HG03439 (cell line): ENCODE measurements at regions not wholly inside any gene's neighbourhood (a gene's known extent, or its start where the extent isn't known, plus 50 kb on each side); places are given as distances from the start of the nearest gene placed in this dataset.
A peak's percentile ranks its signal among the peaks of the same experiment; 100 is the strongest.
"Not testable (repeated sequence)": the region's sequence is repeated elsewhere in the genome, so short reads cannot be mapped to it uniquely, and the experiment has no call there.

Source experiments
- ATAC-seq: cut with Tn5 transposase; IDR thresholded peaks from one replicate; pipeline ENCODE4 v1.9.1; 2021; ENCODE audit warnings: mild to moderate bottlenecking, moderate library complexity; ENCODE audit not compliant: unreplicated experiment

GRCh38 chr18:67145586-67146292, 370.8 kb downstream of the DSEL start:
- no peak for ATAC-seq

GRCh38 chr18:67144329-67144728, 372.2 kb downstream of the DSEL start:
- ATAC-seq: no peak

GRCh38 chr18:67143028-67143427, 373.5 kb downstream of the DSEL start:
- no peak for ATAC-seq

- no peak for ATAC-seq
These were observed 373.9 kb downstream of the DSEL start for GRCh38 chr18:67142604-67143003.

DNA sequence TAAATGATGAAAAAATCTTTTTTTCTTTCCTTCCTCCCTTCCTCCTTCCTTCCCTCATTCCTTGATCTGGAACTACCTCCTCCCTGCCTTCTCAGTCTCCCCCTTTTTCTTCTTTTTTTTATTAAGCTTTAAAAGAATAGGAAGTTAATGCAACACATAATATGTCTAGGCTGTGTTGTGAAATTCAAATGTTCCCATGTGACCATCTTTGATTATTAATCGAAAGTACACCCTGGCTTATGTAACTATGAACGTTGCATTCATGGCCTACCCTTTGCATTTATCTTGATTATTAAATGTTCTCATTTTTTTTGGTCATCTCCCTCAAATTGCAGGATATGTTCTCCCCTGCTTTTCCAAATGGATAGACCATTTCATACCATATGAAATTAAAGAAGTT, 376.0 kb downstream of the DSEL start:
- ATAC-seq: no peak

DNA sequence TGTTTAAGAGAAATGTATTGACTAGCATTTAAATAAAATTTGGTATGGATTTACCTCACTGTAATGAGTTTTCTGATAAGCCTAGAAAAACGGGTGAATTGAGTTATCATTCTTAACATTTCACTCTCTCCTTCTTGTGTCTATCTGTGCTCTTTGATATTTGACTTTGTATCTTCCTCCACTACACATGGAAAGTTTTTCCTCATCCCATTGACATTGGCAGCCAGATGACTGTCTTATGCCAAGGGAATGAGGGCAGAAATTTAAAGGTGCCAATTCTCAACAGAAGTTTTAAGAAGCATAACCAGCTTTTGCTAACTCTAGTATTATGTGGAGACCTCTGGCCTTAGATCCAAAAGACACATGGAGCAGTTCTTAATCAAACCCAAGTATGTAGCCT, 376.6 kb downstream of the DSEL start:
- no peak for ATAC-seq

- ATAC-seq: no peak
These were observed 380.5 kb downstream of the DSEL start for GRCh38 chr18:67135981-67136380.

DNA sequence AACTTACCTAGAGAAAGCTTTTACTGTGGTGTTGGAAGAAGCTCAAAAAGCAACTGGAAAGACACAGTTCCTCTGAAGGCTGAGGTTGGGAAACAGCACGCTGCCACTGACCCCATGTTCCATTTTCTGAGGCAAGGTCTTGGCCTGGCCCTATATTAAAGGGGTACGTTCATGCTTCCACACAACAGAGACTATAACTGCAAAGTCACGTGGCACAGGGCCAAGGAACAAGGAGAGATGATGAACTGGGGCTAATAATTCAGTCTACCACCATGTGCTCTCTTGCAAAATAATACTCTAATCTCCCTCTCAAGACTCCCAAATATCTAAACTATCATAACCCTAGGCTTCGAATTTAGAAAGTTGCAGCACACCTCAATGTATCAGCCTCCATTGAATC, 381.6 kb downstream of the DSEL start:
- no peak for ATAC-seq

GRCh38 chr18:67133669-67134068, 382.9 kb downstream of the DSEL start:
- ATAC-seq: no peak

DNA sequence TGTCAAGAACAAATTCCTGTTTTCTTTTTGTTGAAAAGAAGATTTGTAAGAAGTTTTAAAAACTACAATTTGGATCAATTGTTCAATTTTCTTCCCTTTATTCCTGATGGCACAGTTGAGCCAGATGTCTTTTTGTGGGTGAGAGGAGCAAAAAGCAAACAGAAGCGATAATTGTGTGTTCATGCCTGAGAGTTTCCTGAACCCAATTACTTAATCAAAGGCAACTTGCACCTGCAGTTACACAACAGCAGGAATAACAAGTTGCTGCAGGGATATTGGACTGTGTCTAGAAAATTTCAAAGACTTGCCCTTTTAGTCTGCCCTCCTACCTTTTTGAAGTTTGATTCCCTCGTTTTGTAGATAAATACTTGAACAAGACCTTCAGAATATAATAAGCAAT, 383.6 kb downstream of the DSEL start:
- ATAC-seq: no peak

DNA sequence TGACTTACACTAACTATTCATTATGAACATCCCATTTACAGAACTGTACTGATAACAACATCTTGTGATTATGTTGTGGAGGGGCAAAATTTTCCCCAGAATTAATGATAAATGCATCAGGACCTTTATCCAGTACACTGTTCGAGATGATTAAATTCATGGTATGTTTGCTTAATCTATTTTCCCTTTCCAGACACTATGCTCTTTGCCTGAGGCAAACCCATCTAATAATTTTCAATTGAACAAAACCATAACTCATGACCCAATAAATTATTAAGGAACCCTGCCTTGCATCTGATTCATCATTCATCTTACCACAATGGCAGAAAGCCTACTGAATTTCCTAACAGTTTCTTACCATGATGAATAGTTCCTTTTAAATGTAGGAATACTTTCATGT, 385.0 kb downstream of the DSEL start:
- ATAC-seq: no peak

- not testable (repeated sequence) for ATAC-seq
These were observed 389.8 kb downstream of the DSEL start for GRCh38 chr18:67126751-67127150.

- ATAC-seq: no peak
These were observed 392.6 kb downstream of the DSEL start for GRCh38 chr18:67123901-67124300.

DNA sequence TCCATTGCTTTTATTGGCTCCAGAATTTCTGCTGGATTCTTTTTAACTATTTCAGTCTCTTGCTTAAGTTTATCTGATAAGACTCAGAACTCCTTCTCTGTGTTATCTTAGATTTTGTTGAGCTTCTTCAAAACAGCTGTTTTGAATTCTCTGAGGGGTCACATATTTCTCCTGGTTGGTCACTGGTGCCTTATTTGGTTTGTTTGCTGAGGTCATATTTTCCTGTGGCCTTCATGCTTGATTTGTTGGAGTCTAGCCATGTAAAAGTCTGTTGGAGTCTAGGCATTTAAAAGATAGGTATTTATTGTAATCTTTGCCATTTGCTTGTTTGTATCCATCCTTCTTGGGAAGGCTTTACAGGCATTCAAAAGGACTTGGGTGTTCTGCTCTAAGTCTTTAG, 398.7 kb downstream of the DSEL start:
- ATAC-seq: no peak

- ATAC-seq: no peak
These were observed 407.0 kb downstream of the DSEL start for GRCh38 chr18:67109535-67109934.

- no peak for ATAC-seq
These were observed 407.6 kb downstream of the DSEL start for GRCh38 chr18:67108894-67109293.

- ATAC-seq: peak; percentile 91
These were observed 411.7 kb downstream of the DSEL start for GRCh38 chr18:67104700-67105284.

- ATAC-seq: no peak
These were observed 422.4 kb downstream of the DSEL start for GRCh38 chr18:67094123-67094522.

- ATAC-seq: no peak
These were observed 424.4 kb downstream of the DSEL start for GRCh38 chr18:67092141-67092540.

- ATAC-seq: no peak
These were observed 434.9 kb downstream of the DSEL start for GRCh38 chr18:67081482-67082211.

GRCh38 chr18:67080601-67081000, 435.9 kb downstream of the DSEL start:
- no peak for ATAC-seq

- no peak for ATAC-seq
These were observed 442.2 kb downstream of the DSEL start for GRCh38 chr18:67074309-67074708.
